GM18867 (cell line): ENCODE measurements at regions not wholly inside any gene's neighbourhood (a gene's known extent, or its start where the extent isn't known, plus 50 kb on each side); places are given as distances from the start of the nearest gene placed in this dataset.
"Not testable (repeated sequence)": the region's sequence is repeated elsewhere in the genome, so short reads cannot be mapped to it uniquely, and the experiment has no call there.

ENCODE experiments used
- ATAC-seq: cut with Tn5 transposase; IDR thresholded peaks from one replicate; pipeline ENCODE4 v1.9.1; 2021; ENCODE audit warnings: mild to moderate bottlenecking, moderate library complexity; ENCODE audit not compliant: unreplicated experiment

GRCh38 chr5:68838157-68838718, 255.6 kb upstream of the SLC30A5 start:
- no peak for ATAC-seq

GRCh38 chr5:68839019-68839552, 254.7 kb upstream of the SLC30A5 start:
- ATAC-seq = no peak

GRCh38 chr5:68843624-68844364, 250.0 kb upstream of the SLC30A5 start:
- ATAC-seq = no peak

GRCh38 chr5:68845131-68845530, 248.7 kb upstream of the SLC30A5 start:
- no peak for ATAC-seq

DNA sequence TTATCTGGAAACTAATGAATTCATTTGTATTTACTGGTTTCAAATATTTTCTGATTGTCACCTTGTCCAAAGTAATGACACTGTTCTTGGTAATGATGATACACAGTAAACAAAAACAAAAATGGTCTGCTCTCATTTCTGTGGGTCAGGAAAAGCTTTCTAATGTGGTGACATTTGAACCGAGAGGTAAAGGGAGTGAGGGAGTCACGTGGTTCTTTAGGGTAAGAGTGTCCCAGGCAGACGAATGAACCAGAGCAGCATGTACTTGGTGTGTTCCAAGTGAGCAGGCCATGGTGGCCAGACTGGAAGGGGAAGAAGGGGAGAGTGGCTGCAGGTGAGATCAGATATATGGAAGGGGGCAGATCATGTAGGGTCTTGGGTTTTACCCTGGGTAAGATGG, 247.0 kb upstream of the SLC30A5 start:
- ATAC-seq = no peak

DNA sequence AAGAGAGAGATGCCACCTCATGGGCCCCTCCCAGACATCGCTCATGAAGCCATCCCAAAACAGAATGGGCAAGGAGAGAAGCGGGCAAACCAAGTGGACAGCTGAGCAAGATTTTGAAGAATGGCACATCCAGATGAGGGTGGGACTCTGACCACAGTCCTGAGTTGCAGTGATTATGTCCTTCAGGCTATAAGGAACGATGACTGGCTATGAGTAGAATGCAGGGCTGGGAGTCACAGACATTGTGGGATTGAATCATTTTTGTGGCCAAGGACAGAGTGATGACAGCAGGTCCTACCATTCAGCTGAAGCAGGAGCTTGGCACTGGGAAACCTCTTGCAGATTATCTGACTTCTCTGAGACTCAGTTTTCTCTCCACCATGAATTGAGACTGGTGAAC, 245.7 kb upstream of the SLC30A5 start:
- no peak for ATAC-seq

- ATAC-seq = no peak
These were observed 244.7 kb upstream of the SLC30A5 start for GRCh38 chr5:68849103-68849502.

- no peak for ATAC-seq
These were observed 243.9 kb upstream of the SLC30A5 start for GRCh38 chr5:68849906-68850305.

DNA sequence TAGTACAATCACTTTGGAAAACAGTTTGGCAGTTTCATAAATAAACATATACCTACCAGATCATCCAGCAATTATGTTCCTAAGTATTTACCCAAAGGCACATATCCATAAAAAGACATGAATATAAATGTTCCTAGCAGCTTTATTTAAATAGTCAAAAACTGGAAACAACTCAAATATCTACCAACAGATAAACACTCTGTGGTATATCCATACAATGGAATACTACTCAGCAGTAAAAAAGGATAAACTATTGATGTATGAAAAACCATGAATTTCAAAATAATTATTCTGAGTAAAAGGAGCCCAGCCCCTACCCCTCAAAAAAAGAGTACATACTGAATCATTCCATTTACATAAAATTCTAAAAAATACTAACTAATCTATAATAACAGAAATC, 232.7 kb upstream of the SLC30A5 start:
- ATAC-seq = no peak

DNA sequence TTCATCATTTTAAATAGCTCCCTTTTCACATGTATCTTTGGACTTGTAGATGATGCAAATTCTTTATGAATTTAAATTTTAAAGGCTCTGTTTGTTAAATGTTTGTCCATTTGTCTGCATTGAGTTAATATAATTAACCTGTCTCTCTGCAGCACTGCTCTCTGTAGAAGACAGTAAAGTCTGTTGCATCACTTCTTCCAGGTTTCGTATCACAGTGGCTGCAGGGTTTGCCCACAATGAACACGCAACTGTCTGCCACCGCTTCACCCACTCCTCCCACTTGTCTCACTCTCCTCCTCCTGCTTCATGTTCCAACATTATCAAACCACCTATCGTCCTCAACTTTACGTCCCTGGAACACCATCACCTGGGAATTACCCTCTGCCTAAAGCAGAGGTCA, 231.3 kb upstream of the SLC30A5 start:
- no peak for ATAC-seq

DNA sequence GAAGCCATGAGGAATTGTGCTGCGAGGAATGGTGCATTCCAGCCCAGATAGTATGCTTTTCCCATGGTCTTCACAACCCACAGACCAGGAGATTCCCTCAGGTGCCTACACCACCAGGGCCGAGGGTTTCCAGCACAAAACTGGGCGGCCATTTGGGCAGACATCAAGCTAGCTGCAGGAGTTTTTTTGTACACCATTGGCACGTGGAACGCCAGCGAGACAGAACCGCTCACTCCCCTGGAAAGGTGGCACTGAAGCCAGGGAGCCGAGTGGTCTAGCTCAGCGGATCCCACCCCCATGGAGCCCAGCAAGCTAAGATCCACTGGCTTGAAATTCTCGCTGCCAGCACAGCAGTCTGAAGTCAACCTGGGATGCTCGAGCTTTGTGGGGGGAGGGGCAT, 228.6 kb upstream of the SLC30A5 start:
- ATAC-seq = not testable (repeated sequence)

GRCh38 chr5:68872088-68872839, 221.6 kb upstream of the SLC30A5 start:
- no peak for ATAC-seq

DNA sequence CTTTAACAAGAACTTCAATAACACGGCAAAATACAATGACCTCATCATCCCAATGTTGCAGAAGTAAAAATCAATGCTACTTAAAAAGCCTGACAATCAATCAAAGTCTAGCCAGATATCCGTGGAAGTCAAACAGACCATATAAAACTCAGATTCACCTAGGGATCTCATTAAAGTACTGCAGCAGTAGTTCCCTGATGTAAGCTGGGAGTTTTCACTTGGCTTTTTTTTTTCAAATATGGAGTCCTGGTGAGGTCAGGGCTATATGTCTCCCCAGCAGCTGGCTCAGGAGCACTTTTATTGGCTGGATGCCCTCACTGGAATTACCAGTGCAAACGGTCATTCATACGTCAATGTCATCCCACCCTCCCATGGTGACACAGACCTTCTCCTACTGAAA, 220.6 kb upstream of the SLC30A5 start:
- no peak for ATAC-seq

DNA sequence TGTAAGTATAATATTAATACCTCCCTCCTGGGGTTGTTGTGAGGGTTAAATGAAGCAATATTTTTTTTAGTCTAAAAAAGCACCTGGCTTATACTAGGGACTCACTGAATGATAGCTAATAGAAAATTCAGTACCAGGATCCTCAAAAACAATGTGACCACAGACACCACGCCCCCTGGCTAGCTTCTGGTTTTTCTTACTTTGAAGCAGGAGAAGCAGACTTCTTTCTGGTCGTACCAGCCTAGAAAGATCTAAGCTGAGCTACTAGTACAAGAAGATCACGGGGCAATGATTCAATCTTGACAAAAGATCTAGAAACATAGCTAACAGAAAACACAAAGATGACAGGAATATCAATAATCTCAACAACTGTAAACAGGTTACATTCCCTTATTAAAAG, 218.5 kb upstream of the SLC30A5 start:
- no peak for ATAC-seq

DNA sequence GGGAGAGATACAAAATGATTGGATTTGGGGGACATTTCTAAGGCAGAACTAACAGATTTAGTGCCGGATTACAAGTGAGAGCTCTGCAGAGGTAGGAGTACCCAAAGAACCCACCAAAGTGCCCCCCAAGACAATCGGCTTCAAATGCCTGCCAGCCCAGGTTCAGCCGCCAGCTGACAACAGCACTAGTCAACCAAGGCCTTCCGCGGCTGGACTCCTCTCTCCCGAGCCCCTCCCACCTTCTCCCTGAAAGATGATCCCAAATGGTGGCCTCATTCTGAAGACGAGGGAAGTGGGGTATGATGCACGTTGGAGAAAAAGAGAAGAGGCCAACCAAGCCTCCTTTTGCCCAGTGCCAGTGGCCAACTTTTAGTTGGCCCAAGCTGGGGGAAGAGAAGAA, 210.4 kb upstream of the SLC30A5 start:
- no peak for ATAC-seq

DNA sequence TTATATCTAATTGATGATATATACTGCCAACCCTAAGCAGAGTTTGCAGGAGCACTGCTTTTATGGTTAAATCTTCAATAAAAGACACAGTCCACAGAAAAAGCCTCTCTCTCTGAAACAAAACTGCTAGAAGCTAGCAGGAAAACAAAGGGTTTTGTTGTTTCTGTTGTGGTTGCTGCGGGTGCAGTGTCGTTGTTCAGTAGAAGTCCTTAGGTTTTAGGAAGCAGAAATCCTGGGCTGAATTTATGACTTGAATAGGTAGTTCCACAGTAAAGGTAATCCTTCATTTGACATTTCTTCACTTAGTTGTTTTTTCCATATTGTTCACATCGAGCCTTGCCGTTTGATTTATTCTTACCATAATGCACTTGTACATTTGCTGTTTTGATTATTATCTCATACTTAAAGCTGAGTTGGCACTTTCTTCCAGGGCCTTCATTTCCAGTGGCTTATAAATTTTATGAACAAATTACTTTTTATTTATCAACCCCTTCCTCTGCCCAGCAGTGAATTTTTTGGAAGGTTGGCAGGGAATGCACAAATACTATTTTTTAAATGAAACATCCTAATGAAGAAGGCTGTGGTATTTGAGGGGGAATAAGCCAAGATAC, 209.6 kb upstream of the SLC30A5 start:
- ATAC-seq = no peak

- ATAC-seq = no peak
These were observed 208.9 kb upstream of the SLC30A5 start for GRCh38 chr5:68884883-68885282.

DNA sequence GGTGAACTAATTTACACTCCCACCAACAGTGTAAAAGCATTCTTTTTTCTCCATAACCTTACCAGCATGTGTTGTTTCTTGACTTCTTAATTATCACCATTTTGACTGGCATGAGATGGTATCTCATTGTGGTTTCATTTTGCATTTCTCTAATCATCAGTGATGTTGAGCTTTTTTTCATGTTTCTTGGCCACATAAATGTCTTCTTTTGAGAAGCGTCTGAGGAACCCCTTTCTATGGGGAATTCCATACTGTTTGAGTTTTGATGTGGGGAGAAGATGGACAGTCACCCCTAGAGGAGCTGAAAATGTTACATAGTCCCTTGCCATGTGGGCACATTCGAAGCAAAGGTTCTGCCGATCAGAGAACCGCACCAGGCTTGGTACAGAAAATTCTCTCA, 207.0 kb upstream of the SLC30A5 start:
- no peak for ATAC-seq

GRCh38 chr5:68891718-68892117, 202.1 kb upstream of the SLC30A5 start:
- ATAC-seq = peak; percentile 86

DNA sequence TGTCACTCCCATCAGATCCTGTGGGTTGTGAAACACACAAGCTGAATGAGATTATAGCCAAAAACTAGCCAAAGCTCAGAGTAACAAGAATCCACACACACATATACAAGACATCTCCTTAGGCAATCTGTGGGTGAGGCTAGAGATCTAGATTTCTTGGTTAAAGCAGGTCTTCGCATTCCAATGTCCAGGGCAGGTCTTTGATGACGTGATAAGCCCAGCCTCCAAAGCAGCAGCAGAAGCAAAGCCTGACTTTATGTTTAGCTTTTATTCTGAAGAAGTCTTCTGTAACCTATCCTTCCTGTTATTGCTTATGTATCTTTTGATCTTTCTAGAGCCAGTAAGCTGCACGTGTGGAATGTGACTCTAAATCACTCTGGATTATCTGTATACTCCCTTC, 199.1 kb upstream of the SLC30A5 start:
- ATAC-seq = no peak

- ATAC-seq = no peak
These were observed 194.8 kb upstream of the SLC30A5 start for GRCh38 chr5:68898951-68899471.
